H1 (cell line): ENCODE measurements at regions not wholly inside any gene's neighbourhood (a gene's known extent, or its start where the extent isn't known, plus 50 kb on each side); places are given as distances from the start of the nearest gene placed in this dataset.
A peak's percentile ranks its signal among the peaks of the same experiment; 100 is the strongest.

Experiments used
- CTCF ChIA-PET: fragments of 300-600 bp; sonication (Branson Sonifier 250); formaldehyde crosslinking; loops from one replicate; lab custom pipeline; 2021; ENCODE audit not compliant: partially characterized antibody; lab: Charles Lee
- POLR2A ChIA-PET: fragments of 300-600 bp; sonication (Branson Sonifier 250); formaldehyde crosslinking; loops from one replicate; lab custom pipeline; 2021; ENCODE audit warnings: inconsistent platforms; ENCODE audit not compliant: partially characterized antibody; lab: Charles Lee
- DNase-seq, 2 experiments: peaks; one replicate each; pipeline versions ENCODE4 v3.0.0 to v3.0.0-alpha.2; 2010 to 2022; ENCODE audit warnings: low spot score in 2 of 2, low read depth in 1 of 2, mixed read lengths in 1 of 2
- FAIRE-seq: peaks from 2 replicates; lab custom pipeline; 2011; peaks lifted over from hg19 to GRCh38; lab: Jason Lieb, UNC
- H2AFZ ChIP-seq: 2 replicates; pipeline ENCODE4 v1.8.1; 2012; ENCODE audit warnings: low read length, inconsistent platforms
- H2AK5ac ChIP-seq: 2 replicates; pipeline ENCODE4 v1.6.1; 2013; ENCODE audit warnings: low read depth, low read length
- H2BK120ac ChIP-seq: replicated peaks from 2 replicates; pipeline ENCODE3; 2013; ENCODE audit warnings: low read depth, low read length, inconsistent platforms
- H2BK12ac ChIP-seq: 2 replicates; pipeline ENCODE4 v1.6.1; 2013; ENCODE audit warnings: low read depth, low read length
- H2BK15ac ChIP-seq: 2 replicates; pipeline ENCODE4 v1.6.1; 2013; ENCODE audit warnings: low read length
- H2BK20ac ChIP-seq: 2 replicates; pipeline ENCODE4 v1.6.1; 2013; ENCODE audit warnings: low read length
- H2BK5ac ChIP-seq: 2 replicates; pipeline ENCODE4 v1.6.1; 2013; ENCODE audit warnings: low read depth, low read length
- H3K14ac ChIP-seq: 2 replicates; pipeline ENCODE4 v1.6.1; 2013; ENCODE audit warnings: inconsistent platforms; ENCODE audit not compliant: insufficient read length
- H3K18ac ChIP-seq: 2 replicates; pipeline ENCODE4 v1.6.1; 2013; ENCODE audit warnings: low read length; ENCODE audit errors: extremely low read depth
- H3K23ac ChIP-seq: 2 replicates; pipeline ENCODE4 v1.6.1; 2013; ENCODE audit warnings: inconsistent platforms; ENCODE audit not compliant: insufficient read length
- H3K23me2 ChIP-seq: 2 replicates; pipeline ENCODE4 v1.6.1; 2013; ENCODE audit warnings: low read depth, low read length
- H3K27ac ChIP-seq: 2 replicates; pipeline ENCODE4 v1.6.1; 2011; ENCODE audit warnings: low read depth, low read length, inconsistent platforms
- H3K27me3 ChIP-seq, 4 experiments: replicated peaks in 1 of 4; 1 replicate in 1 of 4; 2 replicates in 3 of 4; pipeline versions ENCODE4 v1.6.1 to v1.8.1; 2011 to 2013; ENCODE audit warnings: low read length in 3 of 4, mild to moderate bottlenecking in 3 of 4, inconsistent platforms in 2 of 4, mixed read lengths in 2 of 4, moderate library complexity in 1 of 4; ENCODE audit not compliant: control insufficient read depth in 3 of 4, insufficient read depth in 3 of 4; ENCODE audit errors: extremely low read depth in 1 of 4
- H3K36me3 ChIP-seq, 4 experiments: 2 replicates each; pipeline versions ENCODE4 v1.6.1 to v1.8.1; 2011 to 2013; ENCODE audit warnings: mild to moderate bottlenecking in 4 of 4, low read length in 3 of 4, moderate library complexity in 2 of 4, control low read depth in 1 of 4, inconsistent platforms in 1 of 4; ENCODE audit not compliant: insufficient read depth in 4 of 4, control insufficient read depth in 2 of 4
- H3K4ac ChIP-seq: replicated peaks from 2 replicates; pipeline ENCODE3; 2013; ENCODE audit warnings: low read length, low read depth, mixed read lengths, inconsistent platforms; ENCODE audit not compliant: insufficient read length
- H3K4me1 ChIP-seq, 4 experiments: replicated peaks in 1 of 4; 1 replicate in 1 of 4; 2 replicates in 3 of 4; pipeline versions ENCODE4 v1.6.1 to v1.8.1; 2011 to 2013; ENCODE audit warnings: low read length in 3 of 4, inconsistent platforms in 2 of 4, mixed read lengths in 1 of 4; ENCODE audit not compliant: insufficient read depth in 4 of 4, control insufficient read depth in 3 of 4
- H3K4me2 ChIP-seq, 2 experiments: 2 replicates each; pipeline versions ENCODE4 v1.6.1 to v1.8.1; 2011 to 2013; ENCODE audit warnings: low read depth in 2 of 2, low read length in 2 of 2, control low read depth in 1 of 2, inconsistent platforms in 1 of 2, mild to moderate bottlenecking in 1 of 2; ENCODE audit not compliant: insufficient read depth in 1 of 2
- H3K4me3 ChIP-seq, 4 experiments: fragments of 200-600, 300-600 bp in 1 of 4; sonication (generic), shearing (Covaris generic), sonication (Bioruptor Twin) in 1 of 4; 2 replicates each; pipeline versions ENCODE4 v1.5.1 to v1.8.1; 2011 to 2016; ENCODE audit warnings: low read length in 4 of 4, low read depth in 3 of 4, control low read depth in 2 of 4, inconsistent platforms in 2 of 4, mild to moderate bottlenecking in 2 of 4, mixed read lengths in 1 of 4, moderate library complexity in 1 of 4; ENCODE audit not compliant: insufficient read depth in 2 of 4; ENCODE audit errors: extremely low read depth in 1 of 4
- H3K56ac ChIP-seq: replicated peaks from 2 replicates; pipeline ENCODE3; 2013; ENCODE audit warnings: low read depth, mild to moderate bottlenecking, mixed read lengths, low read length, inconsistent platforms; ENCODE audit not compliant: insufficient read length
- H3K79me1 ChIP-seq: 2 replicates; pipeline ENCODE4 v1.6.1; 2013; ENCODE audit warnings: low read depth, low read length, control low read depth
- H3K79me2 ChIP-seq, 2 experiments: 2 replicates each; pipeline versions ENCODE4 v1.6.1 to v1.8.1; 2012 to 2013; ENCODE audit warnings: low read length in 2 of 2, mild to moderate bottlenecking in 2 of 2, inconsistent platforms in 1 of 2; ENCODE audit not compliant: insufficient read depth in 2 of 2, control insufficient read depth in 1 of 2
- H3K9ac ChIP-seq, 4 experiments: replicated peaks in 1 of 4; 1 replicate in 1 of 4; 2 replicates in 3 of 4; pipeline versions ENCODE4 v1.6.1 to v1.8.1; 2011 to 2013; ENCODE audit warnings: low read depth in 3 of 4, low read length in 3 of 4, control low read depth in 2 of 4, mild to moderate bottlenecking in 2 of 4, moderate library complexity in 2 of 4, inconsistent platforms in 1 of 4; ENCODE audit errors: extremely low read depth in 1 of 4
- H3K9me3 ChIP-seq, 2 experiments: 2 replicates each; pipeline versions ENCODE4 v1.6.1 to v1.8.1; 2012 to 2013; ENCODE audit warnings: mild to moderate bottlenecking in 2 of 2, moderate library complexity in 2 of 2, control low read depth in 1 of 2, inconsistent platforms in 1 of 2, low read depth in 1 of 2, low read length in 1 of 2, mixed read lengths in 1 of 2; ENCODE audit not compliant: insufficient read depth in 2 of 2
- H4K20me1 ChIP-seq, 2 experiments: replicated peaks in 1 of 2; 2 replicates each; pipeline versions ENCODE3 to v1.8.1; 2011 to 2013; ENCODE audit warnings: inconsistent platforms in 2 of 2, low read length in 2 of 2, mild to moderate bottlenecking in 1 of 2; ENCODE audit not compliant: insufficient read depth in 2 of 2, control insufficient read depth in 1 of 2
- H4K5ac ChIP-seq: 2 replicates; pipeline ENCODE4 v1.6.1; 2013; ENCODE audit warnings: low read length, low read depth, mixed read lengths, inconsistent platforms; ENCODE audit not compliant: insufficient read length
- H4K8ac ChIP-seq: 2 replicates; pipeline ENCODE4 v1.8.0; 2013; ENCODE audit warnings: mild to moderate bottlenecking, moderate library complexity, low read length, inconsistent platforms; ENCODE audit not compliant: insufficient read depth; ENCODE audit errors: extremely low read depth
- H4K91ac ChIP-seq: replicated peaks from 2 replicates; pipeline ENCODE3; 2013; ENCODE audit warnings: low read length, mixed read lengths, inconsistent platforms; ENCODE audit not compliant: insufficient read length
- BACH1 ChIP-seq: IDR thresholded peaks from 2 replicates; pipeline ENCODE4 v1.6.1; 2012; ENCODE audit warnings: low read length, improper control_type of control experiment
- CEBPB ChIP-seq: IDR thresholded peaks from 2 replicates; pipeline ENCODE4 v1.6.1; 2012; ENCODE audit warnings: low read depth, low read length
- EGR1 ChIP-seq: IDR thresholded peaks from 2 replicates; pipeline ENCODE4 v1.6.1; 2011; ENCODE audit warnings: low read depth, low read length, borderline replicate concordance
- KDM4A ChIP-seq: IDR thresholded peaks from one replicate; pipeline ENCODE4 v1.7.1; 2012; ENCODE audit warnings: low read depth, mild to moderate bottlenecking, moderate library complexity, low read length, inconsistent platforms; ENCODE audit not compliant: severe bottlenecking
- MAFK ChIP-seq: IDR thresholded peaks from 2 replicates; pipeline ENCODE4 v1.6.1; 2012; ENCODE audit warnings: low read depth, mild to moderate bottlenecking, improper control_type of control experiment, low read length
- POLR2A ChIP-seq, 2 experiments: IDR thresholded peaks; 1 replicate in 1 of 2; 2 replicates in 1 of 2; pipeline ENCODE4 v1.6.1; 2011; ENCODE audit warnings: low read depth in 2 of 2, low read length in 2 of 2, mild to moderate bottlenecking in 2 of 2; ENCODE audit errors: control extremely low read depth in 1 of 2
- SAP30 ChIP-seq: fragments of 300-600 bp; sonication (generic); IDR thresholded peaks from 2 replicates; pipeline ENCODE4 v1.7.1; 2012; ENCODE audit warnings: low read length, moderate library complexity, mild to moderate bottlenecking, inconsistent platforms; ENCODE audit not compliant: insufficient read depth, insufficient replicate concordance
- WGBS, 2 experiments: shearing (Covaris generic) in 1 of 2; methylation state at CpG; one replicate each; pipeline versions ENCODE4 v1.1.6 to v1.1.7; 2013 to 2015; ENCODE audit warnings: low lambda C conversion rate in 2 of 2, mixed read lengths in 2 of 2, inconsistent platforms in 1 of 2, low coverage in 1 of 2, missing lambda C conversion rate in 1 of 2; ENCODE audit not compliant: insufficient replicate concordance in 2 of 2, insufficient coverage in 1 of 2, insufficient read length in 1 of 2; ENCODE audit errors: extremely low coverage in 1 of 2, missing lambda C conversion rate in 1 of 2; 5-methylcytosine and 5-hydroxymethylcytosine counted together

- Histone ChIP-seq H3K79me1 (no peaks in the 10 kb centered on the region), H3K14ac (no peak overlapping the region), H4K20me1 (no peaks in the 10 kb centered on the region), H2BK120ac (no peak overlapping the region), H3K4me2 (no peak overlapping the region), H3K4ac (no peak overlapping the region), H2BK12ac (no peak overlapping the region), H2AK5ac (no peak overlapping the region), H3K4me3 (no peak overlapping the region), H3K9ac (no peak overlapping the region), H3K27me3 (no peaks in the 10 kb centered on the region), H3K18ac (no peak overlapping the region)
- CTCF ChIA-PET: interaction anchor here (0.6 to 2.1 kb wide), 2 partner anchors 26 to 342 kb away, joined by 3 to 5 read pairs; no protein-coding TSS in a partner anchor
- DNase-seq: no peak
- no peak for TF ChIP-seq EGR1
- peak; percentile 97 for TF ChIP-seq BACH1
- peak; percentile 93 for TF ChIP-seq MAFK
- no peak for TF ChIP-seq KDM4A
- TF ChIP-seq POLR2A (IDR thresholded peaks at IDR 0.05; ENCODE audit: control extremely low read depth in 1 of 2, low read depth in 2 of 2, low read length in 2 of 2): no peak
- TF ChIP-seq SAP30: no peak
- peak; percentile 57; the same call in 1 of the 2 replicates for TF ChIP-seq CEBPB
- TF ChIP-seq, all 59 proteins: peak for 3
- no peak overlapping the region for H2BK5ac ChIP-seq
- H2AFZ ChIP-seq: no peak overlapping the region
- H2BK15ac ChIP-seq: no peak overlapping the region
- no peak overlapping the region for H2BK20ac ChIP-seq
- no peak for FAIRE-seq
- H3K9me3 ChIP-seq: no peaks in the 10 kb centered on the region
- no peak overlapping the region for H3K56ac ChIP-seq
- no peaks in the 10 kb centered on the region for H3K4me1 ChIP-seq
- H4K5ac ChIP-seq: no peak overlapping the region
- no peak overlapping the region for H3K27ac ChIP-seq
- 84% methylated on average over 10 of the region's 10 CpGs; no CpG with 5 or more reads in 1 of the 2 experiments for WGBS, 2 experiments
- H4K91ac ChIP-seq: no peak overlapping the region
- H4K8ac ChIP-seq: no peak overlapping the region
- no peaks in the 10 kb centered on the region for H3K79me2 ChIP-seq
- POLR2A ChIA-PET: no interaction called here
- H3K23ac ChIP-seq: no peak overlapping the region
- H3K23me2 ChIP-seq: no peaks in the 10 kb centered on the region
- H3K36me3 ChIP-seq: no peaks in the 10 kb centered on the region
Observed at GRCh38 chr16:79970551-79971236, 370.2 kb upstream of the MAF start.
